ENCODE measurements at regions not wholly inside any gene's neighbourhood (a gene's known extent, or its start where the extent isn't known, plus 50 kb on each side); places are given as distances from the start of the nearest gene placed in this dataset.

DNA sequence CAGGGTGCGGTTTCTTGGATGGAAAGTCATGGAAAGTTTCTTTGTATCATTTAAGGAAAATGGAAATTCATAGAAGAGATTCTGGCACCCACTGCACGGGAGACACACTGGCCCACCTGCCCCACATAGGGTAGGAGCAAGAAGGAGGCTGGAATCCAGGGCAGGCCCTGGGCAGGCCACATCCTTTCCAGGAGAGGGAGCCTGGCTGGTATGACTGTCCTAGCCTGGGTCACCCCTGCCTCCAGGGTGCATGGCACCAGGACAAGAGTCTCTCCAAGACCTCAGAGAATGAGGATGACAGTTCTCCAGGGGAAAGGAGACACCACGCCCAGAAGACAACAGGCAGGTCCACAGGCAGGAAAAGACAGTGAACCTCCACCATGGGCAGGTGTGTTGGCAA lies 297.2 kb downstream of the TCERG1L start:
- no peaks in the 10 kb centered on the region for H3K4me1 ChIP-seq (ENCODE audit: insufficient read depth, low read length)
- H3K9me3 ChIP-seq (ENCODE audit: low read depth, low read length): no peaks in the 10 kb centered on the region
- H3K27me3 ChIP-seq (ENCODE audit: insufficient read depth, low read length): no peaks in the 10 kb centered on the region
- H3K4me3 ChIP-seq (ENCODE audit: low read length): no peak overlapping the region

DNA sequence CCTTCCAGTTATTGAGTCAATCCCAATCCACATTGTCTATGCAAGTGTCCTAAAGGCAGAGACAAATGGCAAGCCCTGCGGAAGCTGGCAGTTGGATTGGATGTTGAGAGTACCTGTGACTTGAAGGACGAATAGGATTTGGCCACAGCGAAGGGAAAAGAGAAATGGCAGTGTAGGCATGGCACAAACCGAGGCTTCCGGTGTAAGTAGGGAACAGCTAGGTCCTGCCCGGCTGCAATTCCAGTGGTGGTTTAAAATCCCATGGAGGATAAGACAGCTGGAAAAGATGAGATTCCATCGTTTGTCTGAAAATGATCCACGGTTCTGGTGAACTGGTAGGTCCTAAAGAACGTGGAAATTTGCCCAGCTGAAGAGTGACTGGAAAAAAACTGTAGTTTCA lies 296.2 kb downstream of the TCERG1L start:
- no peaks in the 10 kb centered on the region for H3K4me1 ChIP-seq (ENCODE audit: insufficient read depth, low read length)
- H3K4me3 ChIP-seq (ENCODE audit: low read length): no peak overlapping the region
- no peaks in the 10 kb centered on the region for H3K9me3 ChIP-seq (ENCODE audit: low read depth, low read length)
- no peaks in the 10 kb centered on the region for H3K27me3 ChIP-seq (ENCODE audit: insufficient read depth, low read length)

GRCh38 chr10:131016556-131016955 lies 295.0 kb downstream of the TCERG1L start:
- H3K4me3 ChIP-seq (ENCODE audit: low read length): no peak overlapping the region
- H3K9me3 ChIP-seq (ENCODE audit: low read depth, low read length): no peaks in the 10 kb centered on the region

DNA sequence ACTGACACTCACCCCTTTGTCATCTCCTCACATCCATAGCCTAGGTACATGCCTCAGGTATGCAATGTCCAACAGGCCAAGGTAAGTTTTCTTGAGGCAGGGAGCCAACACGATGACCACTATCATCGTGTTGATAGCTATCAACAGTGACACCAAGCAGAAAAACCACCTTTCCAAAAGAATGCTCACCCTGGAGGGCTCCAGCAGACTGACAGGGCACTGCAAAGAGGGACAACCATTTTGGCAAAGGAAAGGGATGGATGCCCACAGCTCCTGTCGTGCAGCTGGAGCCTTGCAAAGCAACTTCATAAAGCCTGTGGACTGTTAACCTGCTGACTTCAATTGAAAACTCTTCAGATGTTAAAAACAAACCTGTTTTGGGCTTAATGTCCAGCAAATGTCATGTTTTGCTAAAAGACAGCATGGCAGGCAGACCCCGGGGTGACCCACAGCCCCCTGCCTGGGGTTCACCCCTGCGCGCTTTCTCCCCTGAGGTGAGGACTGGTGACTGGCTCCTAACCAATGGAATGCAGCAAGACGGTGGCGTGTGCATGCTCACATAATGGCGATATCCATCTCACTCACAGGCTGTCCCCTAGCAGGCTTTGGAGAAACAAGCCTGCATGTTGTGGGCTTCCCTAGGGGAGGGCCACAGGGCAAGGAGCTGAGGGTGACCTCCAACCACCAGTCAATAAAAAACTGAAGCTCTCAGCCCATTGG lies 293.8 kb downstream of the TCERG1L start:
- Histone ChIP-seq H3K4me3 (ENCODE audit: low read length) (no peak overlapping the region), H3K27me3 (ENCODE audit: insufficient read depth, low read length) (no peaks in the 10 kb centered on the region), H3K9me3 (ENCODE audit: low read depth, low read length) (no peaks in the 10 kb centered on the region), H3K4me1 (ENCODE audit: insufficient read depth, low read length) (no peaks in the 10 kb centered on the region)

More at GRCh38 chr10:131016556-131016955, 295.0 kb downstream of the TCERG1L start:
- Histone ChIP-seq H3K4me1 (ENCODE audit: insufficient read depth, low read length) (no peaks in the 10 kb centered on the region), H3K27me3 (ENCODE audit: insufficient read depth, low read length) (no peaks in the 10 kb centered on the region)

DNA sequence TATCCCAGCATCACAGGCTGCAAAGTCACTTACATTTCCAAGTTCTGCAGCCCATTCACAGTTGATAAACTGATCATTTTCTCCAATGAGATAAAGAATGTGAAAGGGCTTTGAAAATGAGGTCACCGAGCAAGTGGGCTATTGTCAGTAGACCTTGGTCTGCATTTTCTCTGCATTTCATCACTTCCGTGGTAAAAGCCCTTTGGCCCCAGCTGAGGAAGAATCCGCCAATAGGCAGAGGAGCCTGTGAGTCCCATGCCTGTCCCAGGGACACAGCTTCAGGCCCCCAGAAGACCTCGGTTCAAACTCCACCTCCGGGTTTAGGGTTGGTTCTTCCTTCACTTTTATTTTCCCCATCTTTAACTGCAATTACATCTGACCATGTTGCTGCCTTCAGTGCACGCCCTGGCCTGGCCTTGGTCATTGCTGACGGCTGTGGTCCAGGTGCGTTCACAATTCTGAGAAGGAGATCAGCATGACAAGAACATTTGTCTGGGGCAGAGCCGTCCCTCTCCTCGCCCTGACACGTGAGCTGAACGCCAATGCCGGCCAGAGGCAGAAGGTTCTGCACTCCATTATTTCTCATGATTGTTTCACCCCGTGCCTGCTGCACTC lies 292.5 kb downstream of the TCERG1L start:
- H3K4me1 ChIP-seq (ENCODE audit: insufficient read depth, low read length): no peaks in the 10 kb centered on the region
- H3K9me3 ChIP-seq (ENCODE audit: low read depth, low read length): no peaks in the 10 kb centered on the region
- no peak overlapping the region for H3K4me3 ChIP-seq (ENCODE audit: low read length)
- no peaks in the 10 kb centered on the region for H3K27me3 ChIP-seq (ENCODE audit: insufficient read depth, low read length)

- no peaks in the 10 kb centered on the region for H3K9me3 ChIP-seq (ENCODE audit: low read depth, low read length)
- no peaks in the 10 kb centered on the region for H3K4me1 ChIP-seq (ENCODE audit: insufficient read depth, low read length)
- H3K4me3 ChIP-seq (ENCODE audit: low read length): no peak overlapping the region
- H3K27me3 ChIP-seq (ENCODE audit: insufficient read depth, low read length): no peaks in the 10 kb centered on the region
Observed at GRCh38 chr10:131019696-131020095, 291.8 kb downstream of the TCERG1L start.

- H3K4me1 ChIP-seq (ENCODE audit: insufficient read depth, low read length): no peaks in the 10 kb centered on the region
- H3K4me3 ChIP-seq (ENCODE audit: low read length): no peak overlapping the region
- H3K27me3 ChIP-seq (ENCODE audit: insufficient read depth, low read length): no peaks in the 10 kb centered on the region
- no peaks in the 10 kb centered on the region for H3K9me3 ChIP-seq (ENCODE audit: low read depth, low read length)
Observed at GRCh38 chr10:131020775-131021174, 290.7 kb downstream of the TCERG1L start.

- H3K4me1 ChIP-seq (ENCODE audit: insufficient read depth, low read length): no peaks in the 10 kb centered on the region
- no peak overlapping the region for H3K4me3 ChIP-seq (ENCODE audit: low read length)
- H3K27me3 ChIP-seq (ENCODE audit: insufficient read depth, low read length): no peaks in the 10 kb centered on the region
Observed at GRCh38 chr10:131021246-131021895, 290.1 kb downstream of the TCERG1L start.

DNA sequence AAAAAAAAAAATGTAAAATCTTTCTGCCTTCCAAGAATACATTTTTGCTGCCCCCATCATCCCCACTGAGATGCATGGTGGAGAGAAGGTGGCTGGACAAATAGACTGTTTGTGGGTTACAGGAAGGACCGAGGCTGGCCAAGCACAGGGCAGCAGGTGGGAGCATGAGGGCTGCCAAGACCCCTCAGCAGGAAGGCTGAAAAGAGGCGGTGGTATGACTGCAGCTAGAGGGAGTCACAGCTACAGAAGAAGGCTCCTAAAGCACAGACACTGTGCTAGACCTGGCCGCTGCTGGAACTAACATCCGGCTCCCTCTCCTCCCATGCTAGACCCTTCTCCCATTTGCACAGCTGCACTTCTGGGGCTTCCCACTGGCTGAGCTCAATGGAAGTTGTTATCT lies 289.6 kb downstream of the TCERG1L start:
- H3K9me3 ChIP-seq (ENCODE audit: low read depth, low read length): no peaks in the 10 kb centered on the region
- H3K27me3 ChIP-seq (ENCODE audit: insufficient read depth, low read length): no peaks in the 10 kb centered on the region
- no peak overlapping the region for H3K4me3 ChIP-seq (ENCODE audit: low read length)
- no peaks in the 10 kb centered on the region for H3K4me1 ChIP-seq (ENCODE audit: insufficient read depth, low read length)

More at GRCh38 chr10:131021246-131021895, 290.1 kb downstream of the TCERG1L start:
- H3K9me3 ChIP-seq (ENCODE audit: low read depth, low read length): no peaks in the 10 kb centered on the region

DNA sequence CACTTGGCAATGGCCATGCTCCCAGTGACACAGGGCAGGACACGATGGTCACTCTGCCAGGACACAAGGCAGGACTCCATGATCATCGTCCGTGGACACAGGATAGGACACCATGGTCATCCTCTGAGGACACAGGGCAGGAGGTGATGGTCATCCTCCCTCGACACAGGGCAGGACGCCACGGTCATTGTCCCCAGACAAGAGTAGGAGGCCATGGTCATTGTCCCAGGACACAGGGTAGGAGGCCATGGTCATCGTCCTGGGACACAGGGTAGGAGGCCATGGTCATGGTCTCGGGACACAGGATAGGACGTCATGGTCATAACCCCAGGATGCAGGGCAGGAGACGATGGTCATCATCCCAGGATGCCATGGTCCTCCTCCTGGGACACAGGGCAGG lies 289.2 kb downstream of the TCERG1L start:
- Histone ChIP-seq H3K9me3 (ENCODE audit: low read depth, low read length) (no peaks in the 10 kb centered on the region), H3K27me3 (ENCODE audit: insufficient read depth, low read length) (no peaks in the 10 kb centered on the region), H3K4me3 (ENCODE audit: low read length) (no peak overlapping the region), H3K4me1 (ENCODE audit: insufficient read depth, low read length) (no peaks in the 10 kb centered on the region)

- Histone ChIP-seq H3K9me3 (ENCODE audit: low read depth, low read length) (no peaks in the 10 kb centered on the region), H3K27me3 (ENCODE audit: insufficient read depth, low read length) (no peaks in the 10 kb centered on the region), H3K4me1 (ENCODE audit: insufficient read depth, low read length) (no peaks in the 10 kb centered on the region), H3K4me3 (ENCODE audit: low read length) (no peak overlapping the region)
Observed at GRCh38 chr10:131022981-131023380, 288.5 kb downstream of the TCERG1L start.

DNA sequence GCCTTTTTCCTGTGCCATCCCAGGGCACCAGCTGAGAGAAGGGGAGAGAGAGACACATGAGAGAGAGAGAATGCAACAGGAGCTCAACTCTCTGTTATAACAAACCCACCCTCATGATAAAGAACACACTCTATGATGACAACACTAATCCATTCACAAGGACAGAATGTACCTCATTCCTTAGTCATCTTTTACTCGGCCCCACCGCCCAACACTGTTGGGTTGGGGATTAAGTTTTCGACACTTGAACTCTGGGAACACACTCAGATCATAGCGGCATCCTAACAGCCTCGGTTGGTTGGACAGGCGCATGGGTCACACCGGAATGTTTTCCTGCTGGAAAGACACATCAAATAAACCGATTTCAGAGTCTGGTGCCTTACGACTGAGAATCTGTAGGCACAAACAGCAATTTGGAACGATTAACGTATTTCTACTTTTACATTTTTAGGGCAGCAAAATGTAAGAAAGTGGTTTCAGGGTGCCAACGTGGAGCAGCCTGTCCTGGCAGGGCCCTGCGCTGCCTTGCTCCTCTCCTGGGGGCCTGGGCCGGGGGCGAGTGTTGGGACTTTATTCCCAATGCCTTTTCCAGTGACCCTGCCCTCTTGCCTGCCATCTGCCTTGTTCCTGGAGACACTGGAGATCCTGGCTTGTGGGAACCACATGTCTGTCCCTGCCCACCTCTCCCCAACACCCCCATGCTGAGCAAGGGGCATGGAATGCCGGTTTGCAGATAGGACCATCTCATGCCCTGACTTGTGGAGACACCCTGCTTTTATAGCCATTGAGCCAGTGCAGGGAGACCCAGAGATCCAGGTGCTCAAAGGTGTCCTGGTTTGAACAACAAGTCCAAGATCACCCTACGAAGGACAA lies 287.0 kb downstream of the TCERG1L start:
- no peak overlapping the region for H3K4me3 ChIP-seq (ENCODE audit: low read length)
- H3K4me1 ChIP-seq (ENCODE audit: insufficient read depth, low read length): no peaks in the 10 kb centered on the region
- no peaks in the 10 kb centered on the region for H3K9me3 ChIP-seq (ENCODE audit: low read depth, low read length)

GRCh38 chr10:131025333-131025732 lies 286.2 kb downstream of the TCERG1L start:
- no peaks in the 10 kb centered on the region for H3K4me1 ChIP-seq (ENCODE audit: insufficient read depth, low read length)
- H3K27me3 ChIP-seq (ENCODE audit: insufficient read depth, low read length): no peaks in the 10 kb centered on the region
- H3K4me3 ChIP-seq (ENCODE audit: low read length): no peak overlapping the region
- H3K9me3 ChIP-seq (ENCODE audit: low read depth, low read length): no peaks in the 10 kb centered on the region

More for the DNA sequence above, 287.0 kb downstream of the TCERG1L start:
- no peaks in the 10 kb centered on the region for H3K27me3 ChIP-seq (ENCODE audit: insufficient read depth, low read length)

DNA sequence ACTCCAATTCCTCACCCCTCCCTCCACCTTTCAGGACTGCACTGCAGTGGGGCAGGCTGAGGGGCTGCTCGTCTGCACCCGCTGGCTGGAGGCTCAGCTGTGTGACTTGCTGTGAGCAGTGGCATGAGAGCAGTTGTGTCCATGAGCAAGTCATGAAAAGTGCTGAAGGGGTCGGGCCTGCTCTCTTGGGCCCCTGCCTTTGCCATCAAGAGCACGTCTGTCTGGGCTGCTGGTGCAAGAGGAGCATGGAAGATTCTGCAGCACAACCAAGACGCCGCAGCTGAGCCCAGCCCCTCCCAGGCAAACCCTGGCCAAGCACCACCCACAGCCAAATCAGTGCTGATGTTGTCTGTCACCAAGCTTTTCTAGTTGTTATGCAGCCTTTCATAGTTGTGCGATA lies 284.3 kb downstream of the TCERG1L start:
- Histone ChIP-seq H3K9me3 (ENCODE audit: low read depth, low read length) (no peaks in the 10 kb centered on the region), H3K4me1 (ENCODE audit: insufficient read depth, low read length) (no peaks in the 10 kb centered on the region), H3K4me3 (ENCODE audit: low read length) (no peak overlapping the region), H3K27me3 (ENCODE audit: insufficient read depth, low read length) (no peaks in the 10 kb centered on the region)

- no peaks in the 10 kb centered on the region for H3K27me3 ChIP-seq (ENCODE audit: insufficient read depth, low read length)
- H3K4me1 ChIP-seq (ENCODE audit: insufficient read depth, low read length): no peaks in the 10 kb centered on the region
- H3K9me3 ChIP-seq (ENCODE audit: low read depth, low read length): no peaks in the 10 kb centered on the region
- no peak overlapping the region for H3K4me3 ChIP-seq (ENCODE audit: low read length)
Observed at GRCh38 chr10:131031346-131031745, 280.2 kb downstream of the TCERG1L start.

Measured in mononuclear cell (primary cell).